ENCODE measurements at regions not wholly inside any gene's neighbourhood (a gene's known extent, or its start where the extent isn't known, plus 50 kb on each side); places are given as distances from the start of the nearest gene placed in this dataset.

DNA sequence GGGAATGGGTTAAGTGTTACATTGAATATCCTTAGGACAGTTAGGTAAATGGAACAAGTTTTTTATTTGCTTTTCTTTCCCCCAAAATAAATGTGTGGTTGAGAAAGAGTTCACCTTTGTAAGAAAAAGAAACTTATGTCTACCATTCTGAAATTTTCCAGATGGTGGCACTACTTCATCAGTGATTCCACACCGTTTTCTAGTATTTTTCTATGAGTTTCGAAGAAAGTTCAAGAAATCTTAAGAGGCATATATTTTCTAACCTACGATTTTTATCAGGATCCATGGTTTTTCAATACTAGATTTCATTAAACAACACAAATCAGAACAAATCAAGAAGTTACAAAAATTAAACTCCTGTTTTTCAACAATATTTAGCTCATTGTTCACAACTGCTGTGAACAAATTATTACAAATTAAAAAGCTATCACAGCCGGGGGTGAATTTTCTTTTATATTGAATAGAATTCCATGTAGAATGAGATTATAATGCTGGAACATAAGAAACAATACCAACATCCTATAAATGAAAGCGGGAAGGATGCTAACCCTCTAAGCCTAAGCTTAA lies 163.1 kb upstream of the NPVF start:
- in situ Hi-C loops (cut with MboI; ENCODE audit: low sequenced_read_pairs), result loop anchor here (25.0 kb wide), 2 partner anchors 129 to 446 kb away; no protein-coding TSS in a partner anchor

DNA sequence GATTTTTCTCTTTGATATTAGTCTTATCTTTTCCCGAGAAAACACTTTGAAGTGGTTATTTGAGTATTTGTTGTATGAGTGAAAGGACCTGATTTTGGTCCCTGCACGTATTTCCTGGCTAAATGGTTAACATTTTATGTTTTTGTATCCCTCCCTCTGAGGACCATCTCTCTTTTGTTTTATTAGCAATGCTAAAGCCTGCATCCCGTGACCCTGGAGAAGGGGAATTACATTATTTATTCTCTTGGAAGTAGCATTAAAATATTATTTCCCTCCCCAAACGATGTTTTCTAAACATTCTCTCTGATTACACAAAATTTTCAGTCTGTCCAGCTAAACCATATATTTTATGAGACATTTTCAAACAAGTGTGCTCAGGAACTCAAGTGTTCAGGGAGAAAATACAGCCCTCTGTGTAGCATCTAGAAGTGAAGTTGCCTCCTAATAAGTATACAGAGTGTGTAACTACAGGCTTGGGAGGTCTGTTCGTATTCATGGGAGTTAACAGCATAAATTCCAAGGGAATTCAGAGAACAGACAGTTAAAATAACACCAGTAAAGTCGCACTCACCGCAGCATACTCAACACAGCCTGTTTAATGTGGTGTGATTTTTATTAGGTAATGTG lies 163.8 kb upstream of the NPVF start:
- in situ Hi-C loops (cut with MboI; ENCODE audit: low sequenced_read_pairs), result loop anchor here (25.0 kb wide), 2 partner anchors 130 to 445 kb away; no protein-coding TSS in a partner anchor

DNA sequence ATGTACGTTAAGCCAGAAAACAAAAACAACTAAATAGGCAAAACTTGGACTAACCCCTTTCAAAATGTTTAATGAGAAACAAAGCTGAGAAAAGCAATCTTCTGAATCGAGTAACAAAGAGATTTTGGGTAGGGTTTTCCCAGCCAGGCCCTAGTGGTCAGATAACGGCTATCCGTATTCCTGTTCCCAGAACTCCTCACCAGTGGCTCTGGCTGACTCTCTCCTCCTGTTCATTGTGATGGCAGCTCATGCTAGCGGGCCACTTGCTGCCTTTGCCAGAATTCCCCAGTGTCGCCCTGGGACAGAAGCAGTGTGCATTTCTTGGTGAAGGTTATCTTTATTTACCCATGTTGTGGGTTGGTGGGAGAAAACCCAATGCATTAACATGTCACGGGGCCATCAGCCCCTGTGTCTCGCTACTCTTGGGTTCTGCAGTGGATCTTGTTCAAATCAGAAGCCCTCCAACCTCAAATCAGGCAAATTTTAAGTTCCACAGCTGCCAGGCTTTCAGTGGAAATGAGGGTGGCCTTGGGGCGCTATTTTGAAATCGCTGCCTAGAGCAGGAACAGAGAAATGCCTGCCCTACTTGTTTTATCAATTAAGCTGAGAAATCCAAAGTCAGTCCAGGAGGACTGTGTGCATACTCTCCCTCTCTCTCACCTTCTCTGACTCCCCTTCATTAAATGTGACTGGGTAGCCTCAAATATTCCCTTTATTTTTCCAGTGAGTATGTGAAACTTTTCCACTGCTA lies 164.5 kb upstream of the NPVF start:
- in situ Hi-C loops (cut with MboI; ENCODE audit: low sequenced_read_pairs), result loop anchor here (25.0 kb wide), 2 partner anchors 130 to 445 kb away; no protein-coding TSS in a partner anchor

DNA sequence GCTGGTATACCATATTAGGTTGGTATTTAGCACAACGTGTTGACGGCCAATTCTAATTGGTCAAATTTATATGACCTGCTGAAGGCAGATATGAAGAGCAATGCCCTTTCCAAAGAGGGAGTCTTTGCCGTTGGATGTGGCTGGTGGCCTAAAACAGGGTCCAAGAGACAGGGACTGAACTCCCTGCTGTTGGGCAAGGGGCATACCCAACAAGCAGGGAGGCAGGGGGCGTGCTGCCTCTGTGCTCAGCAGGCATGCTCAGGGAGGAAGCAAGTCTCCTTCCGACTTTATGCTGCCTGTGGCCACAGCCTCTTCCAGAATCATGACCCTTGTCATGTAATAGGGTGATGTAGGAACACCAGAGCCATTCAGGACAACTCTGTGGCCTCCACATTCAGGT lies 167.7 kb upstream of the NPVF start:
- in situ Hi-C loops (cut with MboI; ENCODE audit: low sequenced_read_pairs), result loop anchor here (25.0 kb wide), 2 partner anchors 134 to 441 kb away; no protein-coding TSS in a partner anchor

DNA sequence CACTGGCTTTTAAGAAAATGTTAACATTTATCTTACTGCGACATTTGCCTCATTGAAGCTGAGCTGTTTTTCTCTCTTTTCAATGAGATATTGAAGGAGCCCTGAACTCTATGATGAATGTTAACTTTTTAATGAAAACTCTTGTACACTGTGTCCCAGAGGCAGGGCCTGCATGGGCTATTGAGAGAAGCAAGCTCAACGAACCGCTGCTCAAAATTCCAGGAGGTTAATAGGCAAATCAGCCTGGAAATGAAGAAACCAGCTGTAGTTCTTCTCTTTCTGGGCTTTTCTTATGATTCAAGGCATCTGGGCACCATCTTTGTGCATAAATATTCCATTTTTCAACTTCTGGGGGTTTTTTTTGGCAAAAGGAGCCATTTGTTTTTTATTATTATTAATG lies 168.4 kb upstream of the NPVF start:
- in situ Hi-C loops (cut with MboI; ENCODE audit: low sequenced_read_pairs), result loop anchor here (25.0 kb wide), 2 partner anchors 134 to 441 kb away; no protein-coding TSS in a partner anchor

DNA sequence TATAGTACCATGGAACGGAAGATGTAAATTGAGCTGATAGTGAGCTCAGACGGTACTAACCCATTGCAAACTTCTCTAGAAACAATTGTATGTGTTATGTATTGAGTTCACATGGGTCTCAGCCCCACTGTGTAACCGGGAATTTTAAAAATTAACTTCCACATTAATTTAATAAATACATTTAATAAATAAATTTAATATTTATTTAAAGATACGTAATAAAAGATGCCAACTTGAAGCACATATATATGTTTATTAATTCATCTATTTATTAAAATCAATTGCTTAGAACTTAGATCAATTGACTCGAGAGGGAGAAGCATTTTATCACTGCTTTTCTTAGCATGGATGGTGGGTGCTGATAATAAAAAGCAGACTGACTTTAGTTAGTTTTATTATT lies 170.1 kb upstream of the NPVF start:
- in situ Hi-C loops (cut with MboI; ENCODE audit: low sequenced_read_pairs), result loop anchor here (25.0 kb wide), 2 partner anchors 136 to 439 kb away; no protein-coding TSS in a partner anchor

DNA sequence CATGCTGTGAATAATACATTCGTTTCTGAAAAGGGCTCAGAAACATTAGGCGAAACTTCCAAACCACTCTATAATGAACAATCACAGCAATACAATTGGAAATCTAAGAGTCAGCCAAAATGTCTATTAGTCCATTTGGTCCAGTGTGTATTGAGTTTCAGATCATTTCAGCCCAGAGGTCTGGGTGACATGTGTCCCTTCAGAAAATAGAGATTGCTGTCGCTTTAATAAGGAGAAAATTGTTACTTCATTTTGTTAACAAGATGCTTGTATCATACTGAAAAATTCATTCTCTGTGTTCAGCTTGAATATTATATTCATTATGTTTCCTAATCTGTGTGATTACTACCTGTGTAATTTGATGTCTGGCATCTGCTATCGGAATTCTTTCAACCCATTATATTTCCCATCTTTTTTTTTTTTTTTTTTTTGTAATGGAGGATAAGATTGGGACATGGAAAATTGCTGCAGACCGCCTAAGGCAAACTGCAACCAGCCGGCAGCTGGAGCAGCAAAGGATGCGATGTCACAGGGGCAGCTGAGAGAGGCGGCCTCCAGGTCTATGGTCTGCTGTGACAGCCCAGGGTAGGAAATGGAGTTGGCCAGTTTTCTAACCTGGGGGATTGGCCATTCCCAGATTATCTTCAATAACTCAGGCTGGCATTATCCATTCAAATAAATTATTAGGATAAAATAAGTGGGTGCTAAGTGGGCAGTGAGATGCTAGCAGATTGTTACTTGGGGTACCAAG lies 170.9 kb upstream of the NPVF start:
- in situ Hi-C loops (cut with MboI; ENCODE audit: low sequenced_read_pairs), result loop anchor here (25.0 kb wide), 2 partner anchors 137 to 438 kb away; no protein-coding TSS in a partner anchor

DNA sequence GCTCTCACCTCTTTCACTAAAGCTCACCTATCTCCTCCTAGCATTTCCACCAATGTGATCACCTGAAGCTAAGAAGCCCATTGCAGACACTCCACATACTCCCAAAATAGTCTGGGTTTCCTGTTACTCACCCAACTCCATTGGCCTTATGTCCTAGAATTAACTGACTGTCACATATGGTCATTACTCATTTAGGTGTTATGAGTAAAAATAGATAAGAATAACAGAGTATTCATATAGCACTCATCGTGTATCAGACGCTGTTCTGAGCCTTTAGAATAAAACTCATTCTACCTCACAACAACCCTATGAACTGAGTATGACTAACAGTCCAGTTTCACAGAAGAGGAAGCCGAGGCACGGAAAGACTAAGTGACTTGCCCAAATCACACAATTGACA lies 174.2 kb upstream of the NPVF start:
- in situ Hi-C loops (cut with MboI; ENCODE audit: low sequenced_read_pairs), result no loop called here

DNA sequence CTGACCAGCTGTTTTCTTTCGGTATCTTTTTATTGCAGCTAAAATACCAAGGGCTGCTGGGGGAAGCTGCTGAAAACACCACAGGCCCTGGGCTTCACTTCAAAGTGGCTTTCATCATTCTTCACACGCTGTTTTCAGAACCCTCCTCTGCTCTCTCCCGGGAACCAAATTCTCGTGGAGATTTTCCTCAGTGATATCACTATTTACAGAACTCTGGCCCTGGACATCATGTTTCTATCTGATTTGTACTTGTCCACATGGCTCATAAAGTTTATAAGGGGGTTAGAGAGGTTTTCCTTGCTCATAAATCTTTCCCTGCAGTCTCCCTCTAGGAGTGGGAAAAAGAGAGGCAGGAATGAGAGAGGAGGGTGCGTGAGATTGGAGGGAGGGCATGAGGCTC lies 177.4 kb upstream of the NPVF start:
- in situ Hi-C loops (cut with MboI; ENCODE audit: low sequenced_read_pairs), result no loop called here

DNA sequence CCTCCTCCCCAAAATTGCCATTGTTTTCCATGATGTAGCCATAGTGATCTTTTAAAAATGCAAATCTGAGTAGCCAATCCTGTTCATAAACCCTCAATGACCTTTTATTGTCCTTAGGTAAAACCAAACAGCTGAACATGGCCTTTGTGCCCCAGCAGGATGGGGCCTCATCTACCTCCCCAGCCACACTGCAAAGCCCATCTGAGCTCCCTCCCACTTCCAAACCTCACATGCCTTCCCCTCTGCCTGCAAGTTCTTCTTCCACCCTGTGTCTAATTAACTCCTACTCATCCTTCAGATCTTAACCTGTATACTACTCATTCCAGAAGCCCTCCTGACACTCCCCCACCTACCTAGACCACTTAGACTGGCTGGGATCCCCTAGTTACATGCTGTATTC lies 178.8 kb upstream of the NPVF start:
- in situ Hi-C loops (cut with MboI; ENCODE audit: low sequenced_read_pairs), result no loop called here

DNA sequence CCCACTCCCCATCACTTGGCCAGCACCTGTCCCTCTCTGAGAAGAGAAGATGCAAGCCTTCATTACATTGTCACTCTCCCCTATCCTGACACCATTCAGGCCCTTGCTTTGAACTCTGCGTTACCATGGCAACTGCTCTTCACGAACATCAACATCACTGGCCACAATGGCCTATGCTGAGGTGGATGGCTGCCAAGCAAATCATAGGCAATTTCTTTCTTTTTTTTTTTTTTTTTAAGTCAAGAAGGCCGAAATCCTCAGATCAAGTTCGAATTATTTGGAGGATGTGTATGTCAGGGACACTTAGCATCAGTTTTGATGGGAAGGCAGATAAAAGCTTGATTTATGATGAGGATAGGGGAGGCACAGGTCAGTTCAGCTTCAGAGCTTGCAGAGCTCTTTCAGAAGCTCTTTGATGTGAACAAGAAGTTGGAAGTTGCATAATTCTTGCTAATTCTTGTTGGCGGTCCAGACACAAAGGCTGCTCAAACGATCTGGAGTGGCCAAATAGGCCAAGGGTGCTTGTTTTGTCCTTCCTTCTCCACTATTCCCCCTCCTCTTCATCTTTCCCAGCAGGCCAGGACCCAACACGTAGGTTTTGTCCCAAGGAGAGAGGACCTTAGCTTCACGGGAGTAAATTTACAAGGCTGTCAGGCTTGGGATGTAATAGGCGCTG lies 179.9 kb upstream of the NPVF start:
- in situ Hi-C loops (cut with MboI; ENCODE audit: low sequenced_read_pairs), result no loop called here

DNA sequence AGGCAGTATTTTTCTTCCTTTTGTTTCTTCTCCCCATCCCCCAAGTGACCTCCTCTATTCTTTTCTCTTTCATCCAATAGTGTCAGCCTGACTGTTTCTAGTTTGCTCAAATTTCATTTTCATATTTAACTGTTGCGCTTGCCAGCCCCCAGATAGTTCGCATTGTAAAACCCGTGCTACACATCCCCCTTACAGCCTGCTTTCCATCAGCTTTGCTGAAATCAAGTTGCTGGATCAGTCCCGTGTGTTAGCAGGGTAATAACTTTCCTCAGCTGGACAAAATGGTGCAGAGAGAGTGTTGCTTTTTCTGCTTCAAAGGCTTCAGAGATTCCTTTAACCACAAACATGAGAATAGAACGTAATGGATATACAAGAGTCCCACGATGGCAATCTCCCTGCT lies 180.6 kb upstream of the NPVF start:
- in situ Hi-C loops (cut with MboI; ENCODE audit: low sequenced_read_pairs), result no loop called here

DNA sequence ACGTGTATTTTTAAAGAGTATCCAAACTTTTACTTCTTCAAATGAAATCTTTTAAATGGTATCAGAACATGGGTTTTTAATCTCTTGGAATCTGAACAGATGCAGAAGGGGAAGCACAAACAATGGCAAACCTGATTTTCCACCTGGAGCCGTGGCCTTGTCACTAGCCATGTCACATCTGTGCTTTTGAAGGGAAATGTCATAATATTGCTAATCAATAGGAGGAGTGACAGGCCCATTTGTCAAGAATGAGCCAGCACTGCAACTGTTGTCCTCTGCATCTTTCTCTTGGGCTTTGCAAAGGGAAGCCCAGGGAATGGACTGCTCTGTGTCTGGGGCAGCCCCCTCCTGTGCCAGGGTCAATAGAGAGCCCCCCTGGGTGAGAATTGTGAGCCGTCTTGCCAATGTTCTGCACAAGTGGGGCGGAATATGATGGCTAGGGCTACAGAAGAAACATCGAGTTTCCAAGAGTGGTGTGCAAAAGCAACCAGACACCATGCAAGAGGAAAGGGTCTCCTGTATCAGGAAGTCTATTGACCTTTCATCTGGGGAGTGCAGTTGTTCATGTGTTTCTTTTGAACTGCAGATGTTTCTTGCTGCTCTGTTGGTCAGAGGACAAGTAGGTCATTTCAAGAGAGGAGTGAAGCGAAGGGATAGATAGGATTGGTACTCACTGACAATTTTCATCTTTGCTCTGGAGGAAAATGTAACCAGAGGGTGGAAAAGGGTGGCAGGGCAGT lies 181.8 kb upstream of the NPVF start:
- in situ Hi-C loops (cut with MboI; ENCODE audit: low sequenced_read_pairs), result no loop called here

DNA sequence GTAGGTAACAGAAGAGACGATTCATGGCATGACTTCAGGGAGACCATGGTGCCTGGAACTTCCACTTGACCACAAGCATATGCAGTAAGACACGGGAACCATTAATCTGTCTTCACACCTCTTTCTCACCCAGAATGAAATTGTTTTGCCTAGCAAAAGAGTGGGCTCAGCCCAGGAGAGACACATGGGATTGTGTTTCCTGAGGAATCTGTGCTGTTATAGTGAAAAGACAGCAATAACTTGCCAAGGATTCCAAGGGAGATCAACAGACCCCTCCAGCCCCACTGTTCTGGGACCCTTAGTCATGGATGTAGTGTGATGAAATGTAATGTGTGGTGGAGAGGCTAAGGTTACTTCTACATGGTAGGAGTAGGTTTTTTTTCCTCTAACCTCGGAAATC lies 192.5 kb upstream of the NPVF start:
- in situ Hi-C loops (cut with MboI; ENCODE audit: low sequenced_read_pairs), result no loop called here

DNA sequence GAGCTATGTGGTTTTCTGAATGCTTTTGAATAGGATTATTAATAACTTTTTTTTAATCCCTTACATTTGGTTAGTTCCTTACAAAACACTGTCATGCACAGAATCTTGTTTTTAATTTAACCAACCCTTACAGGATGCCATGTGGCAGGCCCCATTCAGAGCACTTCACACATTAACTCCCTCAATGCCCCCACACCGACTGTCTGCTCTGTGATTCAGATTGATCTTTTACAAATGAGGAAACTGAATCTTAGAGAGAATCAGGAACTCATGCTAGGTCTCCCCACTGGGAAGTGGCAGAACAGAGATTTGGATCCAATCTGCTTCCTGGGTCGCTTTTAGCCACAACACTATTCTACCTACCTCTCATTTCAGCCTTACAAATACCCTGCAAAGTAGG lies 195.8 kb upstream of the NPVF start:
- in situ Hi-C loops (cut with MboI; ENCODE audit: low sequenced_read_pairs), result no loop called here

DNA sequence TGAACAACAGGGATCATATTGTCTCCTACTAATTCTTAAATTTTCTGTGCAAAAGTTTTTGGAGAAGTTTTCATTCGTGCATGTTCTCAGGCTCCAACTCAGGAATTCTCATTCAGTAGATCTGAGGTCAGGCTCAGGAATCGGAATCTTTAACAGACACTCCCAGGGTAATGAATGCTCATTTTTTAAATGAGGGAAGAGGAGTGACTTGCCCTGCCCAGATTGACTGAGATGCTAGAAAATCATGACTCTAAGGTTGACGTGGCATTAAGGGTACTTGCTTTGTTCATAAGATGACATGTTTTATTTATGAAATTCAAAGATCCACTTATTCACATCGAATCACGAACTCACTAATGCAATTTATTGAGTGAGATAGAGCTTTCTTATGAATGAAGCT lies 196.6 kb upstream of the NPVF start:
- in situ Hi-C loops (cut with MboI; ENCODE audit: low sequenced_read_pairs), result no loop called here

DNA sequence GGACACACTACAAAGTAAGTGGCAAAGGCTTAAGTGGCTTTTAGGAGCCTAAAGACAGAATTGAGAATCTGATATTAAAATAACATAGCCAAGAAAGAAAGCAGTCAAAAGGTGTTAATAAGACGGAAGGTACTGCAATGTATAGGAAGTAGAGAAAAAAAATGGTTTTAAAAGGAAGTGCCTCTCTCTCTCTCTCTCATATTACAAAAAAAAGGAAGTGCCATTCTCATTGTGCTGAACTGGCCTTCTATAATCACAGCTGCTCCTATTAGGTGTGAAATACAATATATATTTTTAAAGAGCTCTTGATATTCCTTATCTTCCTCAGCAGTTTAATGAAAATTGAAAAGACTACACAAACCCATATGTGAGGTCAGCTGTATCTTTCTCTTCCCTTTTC lies 199.4 kb upstream of the NPVF start:
- in situ Hi-C loops (cut with MboI; ENCODE audit: low sequenced_read_pairs), result no loop called here

DNA sequence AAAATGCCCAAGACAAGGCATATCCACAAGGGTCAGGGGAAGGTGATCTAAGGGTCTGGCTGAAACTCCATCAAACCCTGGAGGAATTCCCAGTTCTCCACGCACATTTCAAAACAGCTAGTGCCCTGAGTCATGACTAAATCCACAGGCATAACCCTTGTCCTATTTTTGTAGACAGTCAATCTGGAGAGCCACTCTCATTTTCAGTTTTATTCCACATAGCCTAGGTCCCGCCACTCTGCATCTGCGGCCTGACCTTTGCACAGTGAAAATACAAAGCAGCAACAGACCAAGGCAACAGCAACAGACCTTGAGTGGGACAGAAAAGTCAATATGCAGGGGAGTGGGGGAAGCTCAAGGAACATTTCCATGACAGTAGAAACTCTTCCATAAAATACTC lies 201.4 kb upstream of the NPVF start:
- in situ Hi-C loops (cut with MboI; ENCODE audit: low sequenced_read_pairs), result no loop called here

DNA sequence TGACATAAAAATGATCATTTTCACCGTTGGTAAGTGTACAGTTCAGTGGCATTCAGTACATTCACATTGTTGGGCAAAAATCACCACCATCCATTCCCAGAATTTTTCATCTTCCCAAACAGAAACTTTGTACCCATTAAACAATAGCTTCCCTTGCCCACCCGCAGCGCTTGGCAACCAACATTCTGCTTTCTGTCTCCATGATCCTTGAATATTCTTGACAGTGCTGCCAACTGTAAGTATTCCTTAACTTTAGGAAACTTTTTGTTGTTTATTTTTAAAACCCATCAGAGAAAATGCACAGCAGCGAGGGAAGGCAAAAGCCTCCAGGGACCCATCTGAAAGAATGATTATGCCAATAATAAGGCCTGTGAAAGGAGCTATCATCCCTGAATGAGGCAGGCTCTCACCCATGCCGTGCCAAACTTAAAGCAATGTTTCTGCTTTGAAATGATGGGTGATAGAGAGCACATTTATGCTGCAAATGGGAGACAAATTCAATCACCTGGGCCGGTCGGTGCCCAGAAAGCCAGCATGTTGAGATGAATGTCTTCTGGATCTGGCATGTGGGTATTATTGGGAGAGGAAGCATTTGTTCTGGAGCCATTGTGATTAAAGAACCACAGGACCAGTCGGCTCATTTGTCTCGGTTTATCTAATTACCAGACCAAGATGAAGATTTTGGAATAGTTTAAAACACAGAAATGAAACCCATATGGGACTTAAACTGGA lies 202.1 kb upstream of the NPVF start:
- in situ Hi-C loops (cut with MboI; ENCODE audit: low sequenced_read_pairs), result no loop called here

Data from HL-60/S4 treated with retinoic acid at 250 ng/mL for 4 days and 3 days (cell line).